RCC 7860 (cell line): ENCODE measurements at regions not wholly inside any gene's neighbourhood (a gene's known extent, or its start where the extent isn't known, plus 50 kb on each side); places are given as distances from the start of the nearest gene placed in this dataset.

ENCODE experiments used
- DNase-seq: peaks from one replicate; pipeline ENCODE4 v3.0.0-alpha.2; 2015; ENCODE audit warnings: low spot score
- FAIRE-seq: peaks from 2 replicates; lab custom pipeline; 2012; peaks lifted over from hg19 to GRCh38; lab: Jason Lieb, UNC

DNA sequence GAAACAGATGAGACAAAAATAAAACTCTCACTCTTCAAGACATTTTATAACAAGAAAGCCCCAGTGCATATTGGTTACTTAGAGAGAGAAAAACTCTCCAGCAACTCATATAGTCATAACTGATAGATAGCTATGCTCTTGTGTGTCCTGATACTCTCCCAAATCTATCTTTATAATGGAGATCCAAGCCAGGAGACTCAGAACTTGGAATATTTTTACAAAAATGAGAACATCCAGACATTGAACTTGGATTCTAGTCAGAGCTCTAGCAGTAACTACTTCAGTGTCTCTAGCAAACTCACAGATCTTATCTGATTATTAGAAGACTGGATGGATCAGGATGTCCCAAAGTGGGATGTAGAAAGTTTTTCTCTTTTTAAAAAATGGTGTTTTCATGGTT is 412.7 kb upstream of the BRINP1 start:
- FAIRE-seq (no peak), DNase-seq (no peak)

DNA sequence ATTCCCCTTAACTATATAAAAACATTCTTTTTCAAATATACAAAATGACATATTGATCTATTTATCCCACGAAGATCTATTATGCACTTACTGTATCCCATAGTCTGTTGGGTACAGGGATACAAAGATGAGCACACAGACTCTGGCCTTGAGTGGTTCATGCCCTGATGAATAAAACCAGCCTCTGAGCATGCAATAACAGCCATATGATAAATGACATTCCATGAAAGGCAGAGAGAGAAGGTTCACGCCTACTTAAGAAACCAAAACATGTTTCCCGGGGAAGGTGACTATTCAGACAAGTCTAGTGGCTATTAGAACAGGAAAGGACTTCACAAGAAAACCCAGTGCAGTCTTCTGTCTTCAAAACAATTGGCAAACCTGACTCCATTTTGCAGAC is 406.2 kb upstream of the BRINP1 start:
- DNase-seq (no peak), FAIRE-seq (no peak)

DNA sequence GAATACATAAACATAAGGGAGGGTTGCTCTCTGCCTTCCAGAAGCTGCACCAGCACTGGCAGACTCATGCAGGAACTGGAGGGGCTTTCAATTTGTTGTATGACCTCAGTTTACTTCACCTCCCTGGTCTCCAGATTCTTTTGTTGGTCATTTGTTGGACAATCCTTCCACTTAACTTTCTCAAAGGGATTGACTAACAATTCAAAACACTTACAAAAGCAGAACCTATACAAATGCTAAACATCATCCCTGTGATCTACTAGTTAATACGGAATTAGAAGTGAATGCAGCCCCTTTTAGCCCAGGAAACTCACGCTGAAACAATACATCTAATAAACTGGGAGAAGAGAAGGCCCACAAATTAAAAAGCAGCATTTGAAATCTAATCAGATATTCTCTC is 404.6 kb upstream of the BRINP1 start:
- FAIRE-seq (no peak), DNase-seq (no peak)

DNA sequence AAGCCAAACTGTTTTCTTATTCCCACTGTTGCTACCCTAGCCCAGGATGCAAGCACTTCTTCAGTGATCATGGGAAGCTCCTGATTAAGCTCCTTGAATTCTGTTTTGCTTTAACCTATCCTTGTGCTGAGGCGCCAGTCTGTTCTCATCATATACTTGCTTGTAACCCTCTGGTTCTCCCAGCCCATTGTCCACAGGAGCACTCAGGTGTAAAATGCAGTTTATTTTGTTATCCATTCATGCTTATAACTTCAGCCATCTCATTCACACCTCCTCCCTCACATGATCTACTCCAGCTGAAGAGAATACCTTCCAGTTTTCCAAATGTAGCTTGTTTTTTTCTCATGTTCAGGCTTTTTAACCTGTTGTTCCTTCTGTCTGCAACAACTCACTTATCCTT is 402.1 kb upstream of the BRINP1 start:
- DNase-seq (no peak), FAIRE-seq (no peak)

DNA sequence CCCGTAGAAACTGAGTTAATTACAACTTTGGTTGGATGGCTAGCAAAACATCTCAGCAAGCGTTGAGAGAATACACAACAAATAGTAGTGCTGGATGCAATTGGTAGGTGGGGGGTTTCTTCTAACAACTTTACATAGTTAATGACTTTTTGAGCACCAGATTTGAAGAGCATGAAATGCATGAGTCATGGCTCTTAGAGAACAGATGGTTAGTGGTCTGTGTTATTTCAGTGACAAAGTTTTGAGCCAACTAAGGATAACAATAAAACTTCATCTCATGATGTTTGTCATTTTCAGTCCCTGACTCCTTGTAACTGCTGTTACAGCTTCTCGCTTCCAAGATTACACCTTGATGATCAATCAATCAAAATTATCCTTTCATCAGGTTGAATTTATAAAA is 399.0 kb upstream of the BRINP1 start:
- FAIRE-seq (no peak), DNase-seq (no peak)

DNA sequence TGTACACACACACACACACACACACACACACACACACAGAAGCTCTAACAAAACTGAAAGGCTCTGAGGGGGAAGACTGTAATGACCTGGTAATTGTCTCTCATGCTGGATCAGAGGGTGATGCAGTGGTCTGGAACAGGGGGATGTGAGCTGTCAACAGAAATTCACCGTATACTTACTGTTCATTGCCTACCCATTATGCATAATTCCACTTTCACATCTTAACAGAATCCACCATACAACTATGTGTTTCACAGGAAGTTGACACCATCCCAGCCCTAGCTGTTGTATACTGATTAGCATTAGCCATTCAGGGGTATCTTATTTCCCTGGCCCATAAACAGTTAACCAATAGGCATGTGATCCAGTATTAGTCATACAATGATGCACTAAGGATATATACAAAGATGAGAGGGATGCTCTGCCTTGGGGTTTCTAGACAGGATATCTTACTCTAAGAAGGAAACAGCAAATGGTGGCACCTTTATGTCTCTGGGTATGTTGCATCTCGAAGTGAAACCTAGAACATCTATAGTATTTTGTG is 396.5 kb upstream of the BRINP1 start:
- FAIRE-seq: no peak
- DNase-seq: no peak

DNA sequence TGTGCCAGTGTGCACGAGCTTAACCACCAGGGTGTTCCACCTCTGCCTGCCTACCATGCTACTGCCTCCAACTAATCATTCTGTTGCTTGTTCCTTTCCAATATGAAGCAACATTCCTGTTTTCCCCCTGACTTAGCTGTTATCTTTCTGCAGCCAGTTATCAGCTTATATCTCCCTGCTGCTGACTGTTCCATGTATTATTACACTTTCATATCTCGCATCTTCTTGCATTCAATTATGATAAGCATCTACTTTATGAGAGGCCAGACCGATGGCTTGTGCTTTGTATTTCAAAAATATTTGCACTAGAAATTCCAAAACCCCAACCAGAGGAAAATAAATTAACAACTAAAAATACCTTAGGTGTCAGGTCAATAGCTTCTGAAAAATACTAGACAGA is 394.0 kb upstream of the BRINP1 start:
- DNase-seq (no peak), FAIRE-seq (no peak)

DNA sequence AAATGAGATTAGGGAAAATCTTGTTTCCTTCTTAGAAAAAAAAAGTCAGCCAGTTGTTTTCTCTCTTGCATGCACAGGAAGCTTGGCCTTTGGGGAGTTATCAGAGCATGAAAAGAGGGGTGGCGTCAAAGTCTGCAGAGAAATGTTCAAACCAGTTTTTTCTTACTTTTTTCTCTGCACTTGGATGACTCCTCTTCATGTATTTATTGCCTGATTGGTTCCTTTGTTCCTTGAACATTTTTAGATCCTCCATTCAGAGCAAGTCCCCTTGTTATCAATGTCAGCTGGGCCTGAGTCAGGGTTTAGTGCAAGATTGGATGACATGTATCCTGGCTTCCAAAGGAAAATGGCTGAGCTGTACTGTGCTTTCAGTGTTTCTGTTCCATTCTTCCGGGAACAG is 392.6 kb upstream of the BRINP1 start:
- no peak for FAIRE-seq

DNA sequence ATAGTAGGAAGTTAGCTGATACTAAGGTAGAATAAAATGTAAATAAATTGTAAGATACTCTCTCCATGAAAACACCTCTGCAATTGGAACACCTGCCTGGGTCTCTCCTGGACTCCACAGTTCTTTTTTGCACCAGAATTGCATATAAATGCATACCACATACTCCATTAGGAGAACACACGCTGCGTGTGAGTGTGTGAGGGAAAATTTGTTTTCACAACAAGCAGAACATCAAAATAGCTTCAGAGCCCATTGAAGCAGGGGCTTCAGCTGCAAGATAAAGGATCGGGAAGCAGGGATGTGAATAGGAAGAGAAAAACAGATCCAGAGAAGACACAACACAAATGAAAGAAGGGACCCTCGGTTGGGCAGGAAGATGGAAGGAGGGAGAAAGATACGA is 389.8 kb upstream of the BRINP1 start:
- no peak for FAIRE-seq
- DNase-seq: no peak

More for the DNA sequence above, 392.6 kb upstream of the BRINP1 start:
- DNase-seq: no peak

DNA sequence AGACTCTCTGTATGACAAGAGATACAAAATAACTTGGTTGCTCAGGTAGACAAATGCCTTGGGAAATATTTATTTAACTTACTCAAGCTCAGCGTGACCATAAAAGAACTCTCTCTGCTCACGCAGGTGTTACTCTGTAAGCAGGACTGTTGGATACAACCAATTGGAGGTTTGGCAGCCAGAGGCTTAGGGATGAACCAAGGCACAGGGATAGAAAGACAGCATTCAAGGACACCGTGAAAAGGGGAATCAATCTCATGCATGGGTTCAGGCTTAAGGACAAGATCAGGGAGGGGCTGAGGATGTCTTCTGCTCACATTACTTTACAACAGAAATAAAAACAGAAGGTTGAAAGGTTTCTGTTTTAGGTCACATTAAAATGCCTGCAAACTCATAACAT is 389.0 kb upstream of the BRINP1 start:
- FAIRE-seq (no peak), DNase-seq (no peak)

DNA sequence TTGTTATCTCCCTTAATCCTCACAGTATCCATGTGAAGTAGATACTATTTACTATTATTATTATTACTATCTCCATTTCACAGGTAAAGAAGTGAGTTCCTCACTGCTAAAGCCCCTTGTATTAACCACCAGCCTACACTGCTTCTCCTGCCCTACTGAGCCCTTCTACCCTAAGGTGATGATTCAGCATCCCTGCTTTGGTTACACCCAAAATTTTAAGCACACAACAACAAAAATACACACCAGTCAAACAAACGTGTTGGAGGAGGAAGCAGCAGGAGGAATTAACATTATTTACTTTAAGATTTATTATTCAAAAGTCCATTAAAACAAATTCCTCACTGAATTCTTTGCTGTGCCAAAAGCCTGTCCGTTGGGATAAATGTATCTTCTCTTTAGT is 370.2 kb upstream of the BRINP1 start:
- FAIRE-seq: no peak
- no peak for DNase-seq

DNA sequence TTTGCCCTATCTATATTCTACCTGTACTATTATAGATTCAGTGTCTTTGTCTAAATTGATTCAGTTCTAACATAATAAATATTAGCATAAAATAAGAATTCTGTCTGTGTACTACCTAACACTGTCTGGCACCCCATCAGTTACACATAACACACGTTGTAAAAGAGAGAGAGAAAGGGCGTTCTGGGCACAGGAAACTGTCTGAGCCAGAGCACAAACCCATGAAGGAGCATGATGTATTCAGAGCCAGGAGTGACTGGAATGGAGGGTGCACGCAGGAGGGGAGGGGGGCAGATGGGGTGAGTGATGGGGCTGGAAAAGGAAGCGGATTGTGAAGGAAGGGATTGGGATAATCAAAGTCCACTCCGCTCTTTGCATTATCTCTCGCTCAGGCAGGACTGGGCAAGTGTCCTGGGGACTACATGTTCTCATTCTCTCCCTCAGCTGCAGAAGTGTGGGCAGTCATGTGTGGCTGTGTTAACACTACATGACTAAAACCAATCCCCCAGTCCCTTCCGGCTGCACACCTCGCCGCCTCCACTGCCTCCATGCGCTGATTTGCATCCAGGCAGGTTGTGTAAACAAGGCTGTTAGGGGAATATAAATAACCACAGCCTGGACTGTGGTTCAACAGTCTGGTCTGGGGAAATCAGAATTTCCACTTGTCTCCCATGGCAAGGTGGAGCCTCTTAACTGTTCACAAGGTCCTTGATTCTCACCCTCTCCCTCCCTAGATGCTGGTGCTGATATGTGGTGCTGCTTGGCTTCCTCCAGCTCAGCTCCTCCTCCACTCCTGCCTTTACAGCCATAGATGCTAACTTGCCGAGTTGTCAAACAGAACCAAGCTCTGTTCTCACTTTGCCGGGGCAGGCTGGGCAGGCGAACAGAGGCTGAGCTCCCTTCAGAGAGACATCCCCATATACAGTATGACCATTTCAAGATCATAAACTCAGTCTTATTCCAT is 367.5 kb upstream of the BRINP1 start:
- DNase-seq (no peak), FAIRE-seq (no peak)

DNA sequence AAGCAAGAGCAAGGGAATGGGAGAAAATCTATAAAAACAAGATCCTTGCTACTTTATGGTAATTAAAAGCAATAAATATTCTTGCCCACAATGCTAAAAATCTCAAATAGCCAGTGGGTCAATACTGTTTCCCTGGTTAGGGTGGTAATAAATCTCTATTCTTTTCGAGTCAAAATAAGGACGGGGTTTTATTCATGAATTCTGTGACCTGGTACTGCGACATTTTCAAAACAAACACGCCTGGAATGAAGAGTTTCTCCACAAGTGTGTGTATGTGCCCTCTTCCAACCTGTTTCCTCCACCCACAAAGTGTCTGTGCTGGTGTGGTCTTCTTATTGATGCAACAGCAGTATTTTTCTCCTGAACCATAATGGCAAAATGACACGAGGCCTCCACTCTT is 358.8 kb upstream of the BRINP1 start:
- no peak for FAIRE-seq
- DNase-seq: no peak

DNA sequence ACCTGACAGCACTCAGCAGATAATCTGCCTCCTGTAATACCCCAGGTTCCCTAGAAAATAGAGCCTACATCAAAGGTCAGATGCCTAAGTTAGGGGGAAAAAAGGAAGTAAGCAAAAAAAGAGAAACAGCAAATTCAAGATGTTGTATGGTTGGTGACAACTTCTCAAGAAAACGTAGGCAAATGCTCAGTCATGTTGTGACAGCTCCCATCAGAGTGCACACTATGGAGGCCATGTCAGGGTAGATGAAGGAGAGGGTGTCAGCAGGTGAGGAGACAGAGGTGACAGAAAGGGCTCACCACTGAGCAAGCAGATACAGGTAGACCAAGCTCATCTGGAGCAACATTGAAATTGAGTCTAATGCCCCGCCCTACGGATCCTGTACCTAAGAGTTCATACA is 356.8 kb upstream of the BRINP1 start:
- no peak for FAIRE-seq
- no peak for DNase-seq

DNA sequence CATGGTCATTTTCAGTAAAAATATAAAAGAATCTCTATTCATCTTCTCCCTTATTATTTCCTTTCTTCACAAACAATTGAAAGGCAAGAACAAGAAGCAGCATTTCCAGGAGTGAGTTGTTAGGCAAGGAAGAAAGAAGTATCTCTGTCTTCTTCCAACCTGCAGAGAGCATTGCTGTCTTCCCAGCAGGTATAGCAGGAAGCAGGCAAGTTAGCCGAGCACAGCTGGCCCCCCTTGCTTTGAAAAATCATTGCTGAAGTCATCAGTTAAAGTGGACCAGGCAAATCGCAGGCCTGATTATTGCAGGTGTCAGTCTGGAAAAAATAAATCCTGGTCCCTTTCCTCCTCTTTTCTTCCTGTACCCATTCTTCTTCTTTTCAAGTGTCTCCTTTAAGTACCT is 353.1 kb upstream of the BRINP1 start:
- DNase-seq (no peak), FAIRE-seq (no peak)

DNA sequence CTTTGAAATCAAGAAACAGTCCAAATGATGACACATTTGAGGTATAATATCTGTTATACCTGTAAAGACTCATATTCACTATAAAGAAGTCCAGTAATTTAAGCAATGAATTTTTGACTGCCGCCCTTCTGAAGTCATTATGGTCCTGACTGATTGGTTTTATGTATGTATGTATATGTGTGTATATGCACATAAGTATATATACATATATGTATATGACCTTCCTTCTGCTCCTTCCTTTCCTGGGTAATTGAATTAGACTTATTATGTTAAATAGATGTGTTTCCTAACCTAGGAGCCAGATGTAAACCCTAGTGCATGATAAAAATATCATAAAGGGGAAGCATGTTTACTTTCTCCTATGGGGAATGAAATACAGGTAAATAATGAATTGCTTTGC is 343.1 kb upstream of the BRINP1 start:
- FAIRE-seq: no peak

DNA sequence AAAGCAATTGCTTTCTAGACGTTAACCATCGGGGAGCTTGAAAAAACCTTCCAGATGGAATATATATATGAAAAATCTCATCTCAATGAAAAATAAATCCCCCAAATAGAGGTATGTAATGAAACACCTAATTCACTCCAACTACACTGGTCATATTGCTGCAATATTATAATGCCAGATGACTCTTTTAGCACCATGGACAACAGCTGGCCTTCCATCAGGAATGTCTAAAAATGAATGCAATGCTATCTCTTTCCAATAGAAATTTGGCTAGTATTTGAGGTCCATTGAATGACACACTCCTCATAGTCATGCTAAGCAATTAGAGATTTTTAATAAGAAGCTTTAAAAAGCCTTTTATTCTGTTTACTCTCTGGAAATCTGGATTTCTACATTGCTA is 340.2 kb upstream of the BRINP1 start:
- DNase-seq: no peak
- FAIRE-seq: no peak

More for the DNA sequence above, 343.1 kb upstream of the BRINP1 start:
- DNase-seq: no peak

DNA sequence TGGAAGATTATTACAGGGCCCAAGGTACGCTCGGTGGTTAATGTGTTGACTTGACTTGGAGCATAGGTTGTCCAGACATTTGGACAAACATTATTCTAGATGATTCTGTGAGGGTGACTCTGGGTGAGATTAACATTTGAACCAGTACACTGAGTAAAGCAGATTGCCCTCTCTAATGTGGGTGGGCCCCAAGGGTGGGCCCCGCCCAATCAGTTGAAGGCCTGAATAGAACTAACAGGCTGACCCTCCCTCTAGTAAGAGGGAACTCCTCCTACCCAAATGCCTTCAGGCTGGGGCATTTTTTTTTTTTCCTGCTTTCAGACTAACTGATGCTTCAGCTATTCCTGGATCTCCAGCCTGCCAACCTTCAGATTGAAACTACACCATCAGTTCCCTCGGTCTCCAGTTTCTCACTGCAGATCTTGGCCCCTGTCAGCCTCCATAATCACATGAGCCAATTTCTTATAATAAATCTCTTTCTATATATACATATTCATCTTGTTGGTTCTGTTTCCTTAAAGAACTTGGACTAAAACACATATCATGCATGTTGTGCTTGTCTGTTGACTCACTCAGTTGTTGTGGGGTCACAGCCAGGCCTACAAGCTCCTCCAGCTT is 338.1 kb upstream of the BRINP1 start:
- FAIRE-seq: no peak

DNA sequence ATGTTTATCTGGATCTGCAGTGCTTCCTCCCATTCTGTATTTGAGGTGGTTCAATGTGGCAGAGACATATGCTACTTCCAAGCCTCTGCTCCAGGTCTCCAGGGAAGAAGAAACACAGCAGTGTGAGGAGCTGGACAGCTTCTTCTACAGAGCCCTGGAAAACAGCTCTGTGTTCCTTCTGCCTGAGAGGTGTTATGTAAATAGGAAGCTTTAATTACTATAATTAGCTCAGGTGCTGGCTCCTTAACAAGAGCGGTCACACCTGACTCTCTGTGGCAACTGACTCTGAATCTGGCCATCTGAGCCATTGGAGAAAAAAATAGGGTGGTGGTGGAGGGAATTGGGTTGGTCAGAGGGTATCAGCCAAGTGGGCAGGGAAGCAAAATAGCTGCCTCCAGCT is 332.4 kb upstream of the BRINP1 start:
- FAIRE-seq (no peak), DNase-seq (no peak)

More for the DNA sequence above, 338.1 kb upstream of the BRINP1 start:
- no peak for DNase-seq

DNA sequence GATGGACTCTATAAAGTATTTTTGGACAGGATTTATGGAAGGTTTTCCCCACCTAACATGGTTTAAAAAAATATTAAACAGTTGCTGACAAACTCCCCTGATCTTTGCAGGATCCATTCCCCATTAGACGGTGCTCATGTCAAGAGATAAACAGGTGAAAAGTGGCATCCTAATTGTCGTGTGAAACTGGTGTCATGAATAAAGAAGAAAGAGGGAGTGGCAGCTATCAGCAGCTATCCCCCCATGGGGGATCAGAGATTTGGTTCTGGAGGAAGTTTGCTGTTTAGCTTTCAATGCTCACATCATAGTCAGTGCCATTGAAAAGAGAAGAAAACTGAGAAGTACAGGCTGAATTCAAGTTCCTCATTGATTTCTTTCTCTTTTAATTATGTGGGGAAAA is 329.3 kb upstream of the BRINP1 start:
- DNase-seq (no peak), FAIRE-seq (no peak)

DNA sequence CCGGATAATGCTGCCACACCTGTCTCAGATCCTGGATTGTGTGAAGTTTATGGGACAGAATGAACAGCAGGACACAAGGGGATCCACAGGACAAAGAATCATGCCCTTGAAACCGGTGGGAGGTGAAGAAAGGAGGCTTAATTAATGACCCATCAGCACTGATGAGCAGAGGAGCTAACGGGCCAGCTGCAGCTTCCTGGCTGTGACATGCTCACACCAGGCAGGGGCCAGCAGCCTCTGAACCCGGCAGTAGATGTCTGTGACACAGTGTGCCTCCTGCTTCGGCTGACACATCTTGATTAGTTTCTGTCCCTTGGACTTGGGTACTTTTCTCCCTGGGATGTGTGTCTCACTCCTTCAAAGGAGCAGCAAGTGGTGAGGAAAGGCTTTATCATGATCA is 328.8 kb upstream of the BRINP1 start:
- FAIRE-seq (no peak), DNase-seq (no peak)

DNA sequence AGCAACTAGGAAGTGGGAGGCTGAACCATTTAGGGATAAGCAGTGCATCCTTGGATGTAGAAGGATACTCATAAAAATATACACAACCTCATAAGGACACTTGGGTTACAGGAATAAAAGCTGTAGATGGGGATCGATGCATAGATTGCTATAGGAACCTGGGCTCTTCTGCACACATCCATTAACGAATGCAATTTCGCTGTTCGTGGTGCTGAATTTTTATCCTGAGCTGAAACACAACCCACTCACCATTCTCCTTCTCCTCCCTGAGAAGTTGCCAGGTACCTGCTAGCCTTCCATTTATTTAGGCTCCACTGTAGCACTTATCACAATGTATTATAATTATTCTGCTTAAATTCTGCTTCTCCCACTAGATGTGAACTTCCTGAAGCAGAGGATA is 320.6 kb upstream of the BRINP1 start:
- DNase-seq (no peak), FAIRE-seq (no peak)
